Left cardiac atrium (tissue), 4 donors: ENCODE measurements at regions not wholly inside any gene's neighbourhood (a gene's known extent, or its start where the extent isn't known, plus 50 kb on each side); places are given as distances from the start of the nearest gene placed in this dataset.
"Not testable (repeated sequence)": the region's sequence is repeated elsewhere in the genome, so short reads cannot be mapped to it uniquely, and the experiment has no call there.

Experiments used
- ATAC-seq, 2 donors: fragments of 200-7000 bp; cut with Tn5 transposase; one replicate each; pipeline ENCODE4 v1.9.1; 2020; ENCODE audit warnings: mild to moderate bottlenecking in 2 of 2, moderate library complexity in 2 of 2
- DNase-seq: peaks from one replicate; pipeline ENCODE4 v3.0.0-alpha.2; 2020
- intact Hi-C, 2 donors: fragments of 100-400 bp; cut with DNase I; formaldehyde crosslinking; loops; one replicate each; pipeline versions ENCODE4 v1.14.1 to v1.15.1; 2022 to 2023
- donor health status: DM: no; HTN: yes; CAD: no.
- donor health status: DM: no; HTN: yes; CAD: no; lungs with severe emphysema.
- donor health status: DM: yes; HTN: yes; CAD: no.
- donor health status: Dilated cardiomyopathy.

GRCh38 chr2:65896446-65896845 is 464.0 kb upstream of the SPRED2 start:
- intact Hi-C loops = no loop called here
- no peak for ATAC-seq
- no peak for DNase-seq

- DNase-seq, ATAC-seq, intact Hi-C loops: not testable (repeated sequence)
These were observed 457.7 kb upstream of the SPRED2 start for GRCh38 chr2:65890131-65890530.

GRCh38 chr2:65885266-65885665 is 452.9 kb upstream of the SPRED2 start:
- DNase-seq (no peak), ATAC-seq (no peak)
- intact Hi-C loops = no loop called here

- intact Hi-C loops = no loop called here
- DNase-seq (no peak), ATAC-seq (no peak)
These were observed 449.2 kb upstream of the SPRED2 start for GRCh38 chr2:65881592-65881991.

DNA sequence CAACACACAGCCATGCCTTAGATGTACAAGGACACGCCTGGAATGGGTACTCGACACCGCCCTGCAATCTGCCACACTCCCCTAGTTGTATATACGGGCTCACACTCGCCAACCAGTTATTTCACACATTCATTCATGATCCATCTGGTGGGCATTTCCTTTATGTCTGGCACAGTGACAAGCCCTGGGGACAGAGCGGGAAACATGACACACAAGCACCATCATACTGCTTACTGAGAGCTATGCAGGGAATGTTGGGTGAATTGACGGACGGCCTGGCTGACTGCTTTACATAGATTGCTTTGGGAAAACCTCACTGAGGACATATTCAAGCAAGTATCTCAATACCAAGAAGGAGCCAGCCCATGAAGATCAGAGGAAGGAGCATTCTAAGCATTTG is 448.0 kb upstream of the SPRED2 start:
- intact Hi-C loops = no loop called here
- ATAC-seq = no peak

DNA sequence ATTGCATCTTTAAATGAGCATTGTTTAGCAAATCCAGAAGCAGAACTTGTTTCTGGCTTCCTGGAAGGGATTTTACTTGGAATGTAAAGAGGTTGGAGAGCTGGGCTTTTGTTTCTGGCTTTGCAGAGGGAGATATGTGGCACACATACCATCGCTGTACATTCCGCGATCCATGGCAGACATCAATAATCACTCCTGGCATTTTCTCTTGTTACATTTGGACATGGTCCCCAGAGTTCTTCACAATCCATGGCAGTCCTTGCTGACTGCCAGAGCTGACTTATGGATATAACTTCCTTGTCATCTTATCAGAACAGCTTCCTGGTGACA is 445.6 kb upstream of the SPRED2 start:
- intact Hi-C loops = no loop called here
- DNase-seq (no peak), ATAC-seq (no peak)

More for the DNA sequence above, 448.0 kb upstream of the SPRED2 start:
- DNase-seq = no peak

DNA sequence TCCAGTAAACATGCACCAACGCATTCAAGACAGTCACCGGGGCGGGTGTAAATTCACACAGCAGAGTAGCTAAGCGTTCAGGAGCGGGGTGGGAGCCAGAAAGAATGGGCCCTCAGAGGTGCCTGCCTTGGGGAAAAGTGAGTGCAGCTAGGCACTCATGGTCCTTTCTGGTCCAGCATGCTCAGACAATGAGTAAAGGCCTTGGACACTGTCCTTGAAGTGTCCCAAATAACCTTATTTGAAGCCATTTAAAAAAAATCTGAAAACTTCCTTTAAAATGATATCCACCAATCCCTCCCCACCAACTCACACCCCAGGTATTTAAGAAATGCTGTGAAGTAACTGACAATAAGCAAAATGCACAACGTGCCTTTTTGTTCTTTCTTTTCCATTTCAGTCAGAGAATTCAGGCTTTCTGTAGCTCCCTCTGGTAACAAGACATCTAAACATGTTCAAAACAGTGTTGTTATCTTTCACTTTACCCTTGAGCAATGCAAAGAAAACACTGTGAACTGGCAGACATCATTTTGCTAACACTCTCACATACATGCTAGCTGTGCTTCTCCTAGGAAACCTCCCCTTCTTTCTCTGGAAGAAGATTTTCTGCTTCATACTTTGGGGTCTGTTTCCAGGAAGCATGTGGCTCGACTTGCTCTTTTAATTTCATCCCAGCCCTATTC is 445.1 kb upstream of the SPRED2 start:
- intact Hi-C loops = no loop called here
- ATAC-seq = no peak
- no peak for DNase-seq

DNA sequence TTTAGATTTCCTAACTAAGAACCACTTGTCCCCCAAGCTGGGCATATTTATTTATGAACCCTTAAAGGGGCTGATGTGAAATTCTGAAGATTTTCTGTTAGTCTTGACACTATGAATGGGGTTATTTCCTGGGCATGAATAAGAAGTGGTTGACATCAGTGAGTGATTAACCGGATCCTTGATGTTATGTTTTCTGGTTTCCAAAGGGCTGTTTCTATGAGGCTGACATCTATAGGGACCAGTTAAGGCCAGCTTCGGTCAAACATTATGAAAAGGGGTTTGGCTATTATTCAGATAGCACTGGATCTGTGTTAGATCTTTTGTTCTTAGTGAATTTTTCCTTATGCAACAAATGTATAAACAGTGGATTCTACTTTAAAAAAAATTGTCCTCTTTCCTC is 443.7 kb upstream of the SPRED2 start:
- ATAC-seq = no peak
- DNase-seq = no peak
- intact Hi-C loops = no loop called here

DNA sequence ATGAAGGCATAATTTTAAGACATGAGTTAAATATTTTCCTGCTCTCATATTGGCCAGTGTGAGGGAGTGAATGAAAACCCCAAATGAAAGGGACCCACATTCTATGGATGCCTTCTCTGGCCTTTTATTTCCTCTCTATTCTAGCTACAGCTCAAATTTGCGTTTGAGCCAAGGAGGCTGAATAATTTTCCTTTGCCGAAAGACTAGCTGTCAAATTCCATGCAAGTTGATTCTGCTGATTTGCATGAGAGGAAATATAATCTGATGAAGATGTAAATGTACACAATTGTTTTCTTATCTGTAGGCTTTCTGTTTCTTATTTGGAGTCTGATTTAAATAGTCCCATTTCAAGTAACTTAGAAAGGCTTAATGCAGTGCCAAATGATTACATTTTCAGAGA is 438.4 kb upstream of the SPRED2 start:
- intact Hi-C loops = no loop called here
- DNase-seq (no peak), ATAC-seq (no peak)

- ATAC-seq (no peak), DNase-seq (no peak)
- intact Hi-C loops = no loop called here
These were observed 436.9 kb upstream of the SPRED2 start for GRCh38 chr2:65869296-65869695.

- no peak for ATAC-seq
- no peak for DNase-seq
- intact Hi-C loops = no loop called here
These were observed 435.8 kb upstream of the SPRED2 start for GRCh38 chr2:65868177-65868576.

DNA sequence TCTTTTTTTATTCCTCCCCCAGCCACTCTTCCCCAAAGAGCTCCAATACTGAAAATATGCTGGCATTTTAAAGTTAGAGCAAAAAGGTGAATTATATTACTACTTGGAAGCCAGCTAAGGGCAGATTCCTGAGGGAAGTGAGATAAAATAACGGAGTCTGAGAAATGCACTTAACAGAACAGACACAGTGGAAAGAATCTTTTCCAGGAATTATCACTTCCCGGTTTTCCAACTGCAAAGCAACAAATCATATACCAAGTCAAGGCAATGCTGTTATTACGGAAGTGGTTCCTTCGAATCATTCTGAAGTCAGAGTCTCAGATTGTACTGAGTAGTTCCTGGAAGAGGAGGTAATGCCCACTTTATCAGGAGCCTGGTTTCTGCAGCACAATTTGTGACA is 435.0 kb upstream of the SPRED2 start:
- intact Hi-C loops = no loop called here
- DNase-seq (no peak), ATAC-seq (no peak)

DNA sequence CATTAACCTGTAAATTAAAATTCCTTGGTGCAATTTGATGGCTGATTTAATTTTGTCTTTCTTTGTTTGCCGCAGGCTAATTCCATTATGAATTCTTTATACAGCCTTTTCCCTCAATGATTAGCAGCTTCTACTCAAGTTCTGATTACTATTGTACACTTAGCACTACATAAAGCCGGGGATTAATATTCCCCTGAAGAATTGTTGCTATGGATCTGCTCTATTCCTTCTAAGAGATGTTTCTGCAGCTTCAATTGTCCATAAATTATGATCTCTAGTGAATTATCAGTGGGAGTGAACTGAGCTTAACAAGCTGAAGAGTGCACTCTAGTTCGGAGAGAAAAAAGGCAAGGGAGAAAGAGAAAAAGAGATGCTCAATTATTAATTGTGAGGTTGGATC is 433.7 kb upstream of the SPRED2 start:
- ATAC-seq (no peak), DNase-seq (no peak)
- intact Hi-C loops = no loop called here

- intact Hi-C loops = no loop called here
- ATAC-seq (no peak), DNase-seq (no peak)
These were observed 432.2 kb upstream of the SPRED2 start for GRCh38 chr2:65864619-65865018.

DNA sequence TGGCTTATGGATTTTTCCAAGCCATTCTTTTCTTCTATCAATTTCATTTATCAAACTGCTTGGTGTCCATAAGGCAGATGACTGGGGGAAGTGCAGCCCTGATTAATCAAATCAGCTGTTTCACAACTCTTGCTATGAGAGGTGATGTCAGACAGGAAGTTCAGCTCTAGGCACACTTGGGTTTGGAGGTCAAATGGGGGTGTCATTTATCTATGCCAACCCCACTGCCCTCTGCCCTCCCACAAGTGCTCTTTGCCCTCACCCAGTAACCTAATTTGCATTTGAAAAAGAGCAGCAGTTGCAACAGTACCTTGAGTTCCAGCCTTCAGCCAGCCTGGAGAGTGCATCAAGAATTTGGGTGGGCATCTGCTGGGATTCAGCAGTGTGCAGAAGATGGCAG is 431.3 kb upstream of the SPRED2 start:
- DNase-seq (no peak), ATAC-seq (no peak)
- intact Hi-C loops = no loop called here

DNA sequence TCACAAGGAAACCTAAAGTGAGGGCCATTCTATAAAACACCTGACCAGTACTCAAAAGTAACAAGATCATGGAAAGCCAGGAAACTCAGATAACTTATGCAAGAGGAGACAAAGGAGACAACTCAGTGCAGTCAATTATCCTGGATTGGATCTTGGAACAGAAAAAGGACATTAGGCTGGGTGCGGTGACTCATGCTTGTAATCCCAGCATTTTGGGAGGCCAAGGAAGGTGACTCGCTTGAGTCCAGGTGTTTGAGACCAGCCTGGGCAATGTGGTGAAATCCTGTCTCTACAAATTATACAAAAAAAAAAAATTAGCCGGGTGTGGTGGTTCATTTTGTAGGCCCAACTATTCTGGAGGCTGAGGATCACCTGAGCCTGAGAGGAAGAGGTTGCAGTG is 424.5 kb upstream of the SPRED2 start:
- DNase-seq (no peak), ATAC-seq (no peak)
- intact Hi-C loops = no loop called here

- no peak for ATAC-seq
- intact Hi-C loops = no loop called here
- no peak for DNase-seq
These were observed 424.0 kb upstream of the SPRED2 start for GRCh38 chr2:65856423-65856822.

DNA sequence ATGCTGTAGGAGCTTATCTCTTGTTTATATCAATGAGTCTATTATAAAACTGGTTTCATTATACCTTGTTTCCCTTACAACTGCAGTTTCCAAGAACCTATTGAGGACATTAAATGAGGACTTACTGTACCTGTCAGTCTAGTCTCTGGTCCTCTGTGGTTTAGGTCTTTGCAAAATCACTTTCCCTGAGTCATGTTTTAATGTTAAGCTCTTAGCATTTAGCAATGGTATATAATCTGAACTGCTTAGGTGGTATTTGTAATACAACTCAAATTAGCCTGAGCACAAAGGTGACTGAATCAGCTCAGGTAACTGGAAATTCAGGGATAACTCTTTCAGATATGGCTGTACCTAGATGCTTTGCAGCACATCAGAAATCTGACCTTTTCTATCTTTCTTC is 418.3 kb upstream of the SPRED2 start:
- no peak for DNase-seq

GRCh38 chr2:65846989-65847678 is 414.7 kb upstream of the SPRED2 start:
- ATAC-seq (peak in 1 of 2 donors; percentile 72), DNase-seq (peak; percentile 23)
- intact Hi-C loops = no loop called here

More for the DNA sequence above, 418.3 kb upstream of the SPRED2 start:
- ATAC-seq = no peak
- intact Hi-C loops = no loop called here

DNA sequence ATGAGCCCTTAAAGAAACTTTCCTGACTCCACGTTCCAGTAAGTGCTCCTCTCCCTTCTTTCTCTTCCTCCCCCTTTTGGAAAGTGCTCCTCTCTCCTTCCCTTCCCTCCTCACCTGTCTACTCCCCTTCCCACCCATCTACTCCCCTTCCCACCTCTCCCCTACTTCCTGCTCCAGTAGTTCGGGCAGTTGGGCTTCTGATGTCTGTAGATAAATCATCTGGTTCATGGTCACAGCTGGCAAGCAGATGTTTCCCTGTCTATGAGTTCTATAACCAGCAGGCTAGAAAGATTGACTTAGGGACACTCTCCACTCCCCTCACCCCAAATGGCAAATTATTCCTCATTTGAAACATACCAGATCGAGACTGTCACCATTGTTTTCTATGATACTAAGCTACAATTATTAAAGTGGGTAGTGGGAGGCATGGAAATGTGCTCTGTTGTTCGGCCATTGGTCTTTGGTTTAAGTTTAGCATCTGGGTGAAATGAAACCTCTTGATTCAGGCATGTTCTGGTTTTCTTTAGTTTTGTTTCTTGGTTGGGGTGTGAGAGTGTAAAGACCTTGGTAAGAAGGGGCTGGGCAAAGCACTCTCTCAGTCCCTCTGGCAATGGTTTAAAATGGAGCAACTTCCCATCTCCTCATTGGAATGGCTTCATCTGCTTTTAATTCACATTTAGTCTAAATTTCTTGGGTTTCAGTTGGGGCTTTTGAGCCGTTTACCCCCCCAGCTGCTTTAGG is 413.2 kb upstream of the SPRED2 start:
- ATAC-seq = no peak
- DNase-seq = no peak
- intact Hi-C loops = no loop called here

DNA sequence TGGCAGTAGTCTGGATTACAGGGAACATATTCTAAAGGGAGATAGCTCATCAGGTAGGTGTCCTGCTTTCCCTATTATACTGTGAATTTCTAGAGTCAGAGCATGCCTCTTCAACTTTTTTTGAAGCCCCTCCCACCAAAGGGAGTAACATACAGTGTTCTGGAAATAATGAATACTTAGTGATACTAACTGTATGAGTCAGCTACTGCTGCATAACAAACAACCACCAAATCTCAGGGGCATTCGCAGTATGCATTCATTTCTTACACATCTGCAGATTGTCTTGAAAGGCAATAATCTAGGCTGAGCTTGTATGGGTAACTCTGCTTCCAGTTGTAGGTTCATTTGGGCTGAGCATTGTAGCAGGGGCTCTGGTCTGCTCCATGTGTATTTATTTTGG is 409.7 kb upstream of the SPRED2 start:
- no peak for ATAC-seq
- intact Hi-C loops = no loop called here
- DNase-seq = no peak
